Upper lobe of left lung (tissue), 4 donors: ENCODE measurements at regions not wholly inside any gene's neighbourhood (a gene's known extent, or its start where the extent isn't known, plus 50 kb on each side); places are given as distances from the start of the nearest gene placed in this dataset.

Experiments
- CTCF ChIP-seq, 6 experiments: fragments of 450-650 bp in 4 of 6; fragments of 200-600 bp in 2 of 6; sonication (generic) in 2 of 6; IDR thresholded peaks; one replicate each; pipeline ENCODE4 v1.5.1; 2016 to 2019; ENCODE audit warnings: antibody characterized with exemption in 6 of 6
- POLR2A ChIP-seq, 4 donors: fragments of 450-650 bp; IDR thresholded peaks; one replicate each; pipeline ENCODE4 v1.5.1; 2016 to 2017; ENCODE audit warnings: antibody characterized with exemption in 4 of 4, mild to moderate bottlenecking in 2 of 4

DNA sequence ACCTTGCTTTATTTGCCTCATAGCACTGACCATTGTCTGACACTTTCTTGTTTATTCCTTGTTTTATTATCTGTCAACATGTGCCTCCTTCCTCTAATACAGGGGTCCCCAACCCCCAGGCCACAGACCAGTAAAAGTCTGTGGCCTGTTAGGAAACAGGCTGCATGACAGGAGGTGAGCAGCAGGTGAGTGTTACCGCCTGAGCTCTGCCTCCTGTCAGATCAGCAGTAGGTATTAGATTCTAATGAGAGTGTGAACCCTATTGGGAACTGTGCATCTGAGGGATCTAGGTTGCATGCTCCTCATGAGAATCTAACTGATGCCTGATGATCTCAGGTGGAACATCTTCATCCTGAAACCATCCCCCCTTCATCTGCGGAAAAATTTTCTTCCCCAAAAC lies 228.0 kb downstream of the HINT1 start:
- no peak for TF ChIP-seq CTCF (IDR thresholded peaks at IDR 0.05)
- no peak for TF ChIP-seq POLR2A (IDR thresholded peaks at IDR 0.05)
